Spinal cord (tissue), 9 donors: ENCODE measurements at regions not wholly inside any gene's neighbourhood (a gene's known extent, or its start where the extent isn't known, plus 50 kb on each side); places are given as distances from the start of the nearest gene placed in this dataset.
"Not testable (repeated sequence)": the region's sequence is repeated elsewhere in the genome, so short reads cannot be mapped to it uniquely, and the experiment has no call there.

ENCODE experiments used
- DNase-seq, 6 donors: peaks; one replicate each; pipeline versions ENCODE4 v3.0.0 to v3.0.0-alpha.2; 2013 to 2015; ENCODE audit warnings: low spot score in 6 of 6, low read depth in 4 of 6
- H3K27ac ChIP-seq: one replicate; pipeline ENCODE4 v1.5.1; 2013; ENCODE audit warnings: low read depth, low read length, control low read depth
- H3K27me3 ChIP-seq: one replicate; pipeline ENCODE4 v1.6.1; 2013; ENCODE audit warnings: low read length; ENCODE audit not compliant: control insufficient read depth, insufficient read depth
- H3K36me3 ChIP-seq: one replicate; pipeline ENCODE4 v1.6.1; 2013; ENCODE audit warnings: low read length; ENCODE audit not compliant: control insufficient read depth, insufficient read depth
- H3K4me1 ChIP-seq: one replicate; pipeline ENCODE4 v1.6.1; 2013; ENCODE audit warnings: low read length; ENCODE audit not compliant: control insufficient read depth, insufficient read depth
- H3K4me3 ChIP-seq: one replicate; pipeline ENCODE4 v1.5.1; 2013; ENCODE audit warnings: low read depth, low read length, control low read depth
- H3K9me3 ChIP-seq: one replicate; pipeline ENCODE4 v1.6.1; 2013; ENCODE audit warnings: low read length; ENCODE audit not compliant: control insufficient read depth, insufficient read depth
- WGBS: methylation state at CpG from one replicate; pipeline ENCODE4 v1.1.5; 2013; ENCODE audit warnings: missing lambda C conversion rate; ENCODE audit not compliant: insufficient coverage; 5-methylcytosine and 5-hydroxymethylcytosine counted together
- donor health status: healthy.

DNA sequence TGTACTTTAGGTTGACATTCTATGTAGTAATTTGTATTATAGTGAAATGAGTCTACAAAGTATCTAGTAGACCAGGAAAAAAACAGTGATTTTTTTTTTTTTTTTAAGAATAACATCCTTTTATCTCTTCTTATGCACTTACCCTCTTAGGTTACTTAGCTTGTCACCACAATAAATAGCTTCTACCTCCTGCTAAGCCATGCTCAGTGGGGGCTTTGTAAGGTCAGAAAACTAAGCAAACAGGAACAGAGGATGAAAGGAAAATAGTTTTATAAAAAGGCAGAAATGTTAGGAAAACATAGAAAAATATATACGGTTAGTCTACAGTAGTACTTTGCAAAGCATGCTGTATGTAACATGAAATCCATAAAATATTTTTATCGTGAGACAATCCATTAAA lies 385.3 kb upstream of the ATXN7L3B start:
- H3K4me3 ChIP-seq = no peak overlapping the region
- H3K9me3 ChIP-seq = no peaks in the 10 kb centered on the region
- H3K27ac ChIP-seq = no peak overlapping the region
- H3K27me3 ChIP-seq = no peaks in the 10 kb centered on the region
- H3K4me1 ChIP-seq = no peaks in the 10 kb centered on the region
- WGBS = no CpG with 5 or more reads among the region's 2 CpGs
- DNase-seq = peak in 1 of 6 donors; percentile 26
- H3K36me3 ChIP-seq = no peaks in the 10 kb centered on the region

DNA sequence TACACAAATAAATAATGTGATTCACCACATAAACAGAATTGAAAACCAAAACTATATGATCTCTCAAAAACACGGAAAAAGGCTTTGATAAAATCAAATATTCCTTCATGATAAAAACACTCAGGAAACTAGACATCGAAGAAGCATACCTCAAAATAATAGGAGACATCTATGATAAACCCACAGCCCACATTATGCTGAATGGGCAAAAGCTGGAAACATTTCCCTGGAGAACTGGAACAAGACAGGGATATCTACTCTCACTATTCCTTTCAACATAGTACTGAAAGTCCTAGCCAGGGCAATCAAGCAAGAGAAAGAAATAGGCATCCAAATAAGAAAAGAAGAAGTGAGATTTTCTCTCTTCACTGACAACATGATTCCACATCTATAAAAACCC lies 371.5 kb upstream of the ATXN7L3B start:
- Histone ChIP-seq H3K9me3 (no peaks in the 10 kb centered on the region), H3K27ac (no peak overlapping the region), H3K4me1 (no peaks in the 10 kb centered on the region), H3K36me3 (no peaks in the 10 kb centered on the region), H3K4me3 (no peak overlapping the region), H3K27me3 (no peaks in the 10 kb centered on the region)
- WGBS = 100% methylated on average over 1 of the region's 2 CpGs
- no peak for DNase-seq

DNA sequence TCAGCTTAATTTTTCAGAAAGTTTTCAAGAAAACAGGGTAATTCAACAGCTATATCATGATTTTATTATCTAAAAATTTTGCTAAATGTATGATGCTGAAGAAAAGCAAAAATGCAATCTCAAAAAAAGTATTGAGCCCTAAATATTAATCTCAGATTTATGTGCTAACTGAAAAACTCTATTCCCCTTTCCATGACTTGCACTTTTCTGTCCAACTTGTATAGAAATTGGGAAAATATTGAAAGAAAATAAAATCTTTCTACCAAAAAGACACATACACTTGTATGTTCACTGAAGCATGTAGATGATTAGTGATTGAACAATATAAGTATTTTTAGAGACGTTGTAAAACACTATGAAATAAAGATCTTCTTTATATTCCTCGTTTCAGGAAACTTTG lies 368.0 kb upstream of the ATXN7L3B start:
- Histone ChIP-seq H3K27me3 (no peaks in the 10 kb centered on the region), H3K4me1 (no peaks in the 10 kb centered on the region), H3K4me3 (no peak overlapping the region), H3K9me3 (no peaks in the 10 kb centered on the region), H3K27ac (no peak overlapping the region), H3K36me3 (no peaks in the 10 kb centered on the region)
- no peak for DNase-seq
- no CpG with 5 or more reads among the region's 2 CpGs for WGBS

GRCh38 chr12:74170645-74171477 lies 366.8 kb upstream of the ATXN7L3B start:
- H3K4me3 ChIP-seq = no peak overlapping the region
- DNase-seq = no peak
- no peaks in the 10 kb centered on the region for H3K27me3 ChIP-seq
- H3K27ac ChIP-seq = no peak overlapping the region
- H3K4me1 ChIP-seq = no peaks in the 10 kb centered on the region
- no peaks in the 10 kb centered on the region for H3K36me3 ChIP-seq
- WGBS = 96% methylated on average over 39 of the region's 42 CpGs
- no peaks in the 10 kb centered on the region for H3K9me3 ChIP-seq

GRCh38 chr12:74171478-74171909 lies 366.1 kb upstream of the ATXN7L3B start:
- H3K36me3 ChIP-seq = no peaks in the 10 kb centered on the region
- no peaks in the 10 kb centered on the region for H3K9me3 ChIP-seq
- H3K27ac ChIP-seq = no peak overlapping the region
- no peak overlapping the region for H3K4me3 ChIP-seq
- no peaks in the 10 kb centered on the region for H3K27me3 ChIP-seq
- no peak for DNase-seq
- H3K4me1 ChIP-seq = no peaks in the 10 kb centered on the region
- 97% methylated on average over 17 of the region's 19 CpGs for WGBS

DNA sequence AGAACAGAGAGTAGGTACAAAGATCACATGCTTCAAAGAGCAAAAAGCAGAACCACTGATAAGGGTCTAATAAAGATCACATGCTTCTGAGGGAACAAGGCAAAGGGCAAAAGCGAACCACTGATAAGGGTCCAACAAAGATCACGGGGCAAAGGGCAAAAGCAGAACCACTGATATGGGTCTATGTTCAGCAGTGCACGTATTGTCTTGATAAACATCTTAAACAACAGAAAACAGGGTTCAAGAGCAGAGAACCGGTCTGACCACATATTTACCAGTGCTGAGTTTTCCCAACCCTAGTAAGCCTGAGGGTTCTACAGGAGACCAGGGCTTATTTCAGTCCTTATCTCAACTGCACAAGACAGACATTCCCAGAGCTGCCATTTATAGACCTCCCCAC lies 362.7 kb upstream of the ATXN7L3B start:
- H3K27ac ChIP-seq, H3K36me3 ChIP-seq, DNase-seq, H3K9me3 ChIP-seq, H3K4me1 ChIP-seq, H3K27me3 ChIP-seq, H3K4me3 ChIP-seq: not testable (repeated sequence)
- WGBS = 89% methylated on average over 4 of the region's 4 CpGs

DNA sequence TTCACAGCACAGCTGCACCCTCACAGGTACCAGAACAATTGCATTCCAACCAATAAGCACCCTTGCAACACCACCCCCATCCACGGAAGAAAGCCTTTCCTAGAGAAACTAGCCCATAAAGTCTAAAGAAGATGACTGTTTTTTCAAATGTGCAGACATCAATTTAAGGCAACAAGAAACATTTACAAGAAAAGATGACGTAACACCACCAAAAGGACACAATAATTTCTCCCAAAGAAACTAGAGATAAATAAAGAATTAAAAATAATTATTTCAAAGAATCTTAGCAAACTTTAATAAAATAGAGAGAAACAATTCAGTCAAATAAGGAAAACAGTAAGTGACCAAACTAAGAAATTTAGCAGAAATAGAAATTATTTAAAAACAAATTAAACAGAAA lies 352.3 kb upstream of the ATXN7L3B start:
- 80% methylated on average over 1 of the region's 2 CpGs for WGBS
- H3K4me3 ChIP-seq = no peak overlapping the region
- H3K27me3 ChIP-seq = no peaks in the 10 kb centered on the region
- DNase-seq = no peak
- no peaks in the 10 kb centered on the region for H3K36me3 ChIP-seq
- H3K27ac ChIP-seq = no peak overlapping the region
- no peaks in the 10 kb centered on the region for H3K9me3 ChIP-seq
- no peaks in the 10 kb centered on the region for H3K4me1 ChIP-seq

- Histone ChIP-seq H3K9me3 (no peaks in the 10 kb centered on the region), H3K36me3 (no peaks in the 10 kb centered on the region), H3K4me1 (no peaks in the 10 kb centered on the region), H3K4me3 (no peak overlapping the region), H3K27ac (no peak overlapping the region), H3K27me3 (no peaks in the 10 kb centered on the region)
- WGBS = 100% methylated on average over 2 of the region's 2 CpGs
- DNase-seq = peak in 2 of 6 donors; percentile 33 to 60
Observed at GRCh38 chr12:74193191-74193590, 344.4 kb upstream of the ATXN7L3B start.

GRCh38 chr12:74204236-74204635 lies 333.4 kb upstream of the ATXN7L3B start:
- H3K4me1 ChIP-seq = no peaks in the 10 kb centered on the region
- H3K9me3 ChIP-seq = no peaks in the 10 kb centered on the region
- WGBS = 88% methylated on average over 1 of the region's 3 CpGs
- H3K27ac ChIP-seq = no peak overlapping the region
- DNase-seq = no peak
- H3K36me3 ChIP-seq = no peaks in the 10 kb centered on the region
- no peaks in the 10 kb centered on the region for H3K27me3 ChIP-seq
- no peak overlapping the region for H3K4me3 ChIP-seq

- Histone ChIP-seq H3K27ac (no peak overlapping the region), H3K27me3 (no peaks in the 10 kb centered on the region), H3K36me3 (no peaks in the 10 kb centered on the region), H3K4me1 (no peaks in the 10 kb centered on the region), H3K4me3 (no peak overlapping the region), H3K9me3 (no peaks in the 10 kb centered on the region)
- WGBS = no CpG with 5 or more reads among the region's 3 CpGs
- DNase-seq = no peak
Observed at GRCh38 chr12:74227846-74228545, 309.6 kb upstream of the ATXN7L3B start.
